HL-60 (cell line): ENCODE measurements at regions not wholly inside any gene's neighbourhood (a gene's known extent, or its start where the extent isn't known, plus 50 kb on each side); places are given as distances from the start of the nearest gene placed in this dataset.

Source experiments
- CTCF ChIP-seq: IDR thresholded peaks from one replicate; pipeline ENCODE4 v1.5.1; 2011; ENCODE audit warnings: low read length, control low read depth, inconsistent platforms; ENCODE audit not compliant: insufficient read depth
- GABPA ChIP-seq: IDR thresholded peaks from 2 replicates; pipeline ENCODE4 v1.6.1; 2012; ENCODE audit warnings: low read depth
- SPI1 ChIP-seq: IDR thresholded peaks from 2 replicates; pipeline ENCODE4 v1.6.1; 2012; ENCODE audit warnings: low read depth, mild to moderate bottlenecking, borderline replicate concordance

- TF ChIP-seq CTCF, result no peak
- TF ChIP-seq SPI1, result no peak
- TF ChIP-seq GABPA, result no peak
Observed at GRCh38 chr4:100908540-100908939, 390.7 kb upstream of the EMCN start.
